ENCODE measurements at regions not wholly inside any gene's neighbourhood (a gene's known extent, or its start where the extent isn't known, plus 50 kb on each side); places are given as distances from the start of the nearest gene placed in this dataset.

GRCh38 chr18:22044474-22045220 lies 124.7 kb upstream of the GATA6 start:
- no peak for TF ChIP-seq CTCF (conservative IDR thresholded peaks at IDR 0.05; ENCODE audit: low read length)
- TF ChIP-seq EZH2phosphoT487 (IDR thresholded peaks at IDR 0.05; ENCODE audit: borderline replicate concordance): no peak
